ENCODE measurements at regions not wholly inside any gene's neighbourhood (a gene's known extent, or its start where the extent isn't known, plus 50 kb on each side); places are given as distances from the start of the nearest gene placed in this dataset.

DNA sequence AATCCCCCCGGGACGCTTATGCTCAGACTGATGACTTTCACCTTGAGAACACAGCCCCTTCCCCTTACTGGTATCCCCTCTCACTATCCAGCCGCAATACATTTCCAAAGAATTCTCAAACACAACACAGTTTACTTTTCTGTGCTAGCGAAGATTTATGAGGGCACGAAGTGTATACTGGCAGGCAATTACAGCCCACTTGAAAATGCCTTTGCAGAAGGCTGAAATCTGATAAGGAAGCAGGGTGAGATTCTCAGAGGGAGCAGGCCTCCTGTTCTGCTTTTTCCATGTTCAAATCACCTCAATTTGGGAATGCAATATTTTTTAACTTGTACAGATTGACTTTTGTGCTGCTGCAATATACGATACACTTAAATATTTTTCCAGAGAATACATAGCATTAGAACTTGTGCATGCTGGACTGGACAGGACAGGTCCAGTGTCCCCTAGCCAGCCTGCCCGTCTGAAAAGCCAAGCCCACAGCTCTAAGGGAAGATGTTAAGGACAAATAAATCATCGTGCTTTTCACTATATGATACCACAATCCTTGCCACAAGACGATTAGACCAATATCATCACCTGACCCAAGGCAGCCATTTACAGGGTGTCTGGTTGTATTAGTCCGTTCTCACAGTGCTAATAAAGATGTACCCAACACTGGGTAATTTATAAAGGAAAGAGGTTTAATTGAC lies 262.1 kb downstream of the EPHA4 start:
- H2AFZ ChIP-seq (ENCODE audit: low read depth, low read length) = no peak overlapping the region
- H3K27ac ChIP-seq (ENCODE audit: low read length) = no peak overlapping the region

DNA sequence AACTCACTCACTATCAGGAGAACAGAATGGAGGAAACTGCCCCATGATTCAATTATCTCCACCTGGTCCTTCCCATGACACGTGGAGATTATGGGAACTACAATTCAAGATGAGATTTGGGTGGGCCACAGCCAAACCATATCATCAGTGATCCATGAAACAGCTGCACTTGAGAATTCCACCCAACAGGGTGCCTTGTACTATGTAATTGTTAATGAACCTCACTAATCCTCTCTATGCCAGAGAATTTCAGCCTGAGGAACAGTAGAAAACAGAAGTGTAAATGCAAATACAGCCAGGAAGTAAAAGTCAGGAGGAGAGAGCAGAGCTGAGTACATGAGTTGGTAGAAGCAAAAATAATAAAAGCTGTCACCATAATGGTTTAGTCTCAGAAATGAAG lies 261.4 kb downstream of the EPHA4 start:
- Histone ChIP-seq H3K36me3 (ENCODE audit: insufficient read depth, low read length) (no peaks in the 10 kb centered on the region), H3K9ac (ENCODE audit: low read length) (no peak overlapping the region), H3K4me3 (ENCODE audit: low read length) (no peak overlapping the region), H3K9me2 (ENCODE audit: insufficient read depth, low read length) (no peaks in the 10 kb centered on the region), H3K9me3 (ENCODE audit: low read length) (no peaks in the 10 kb centered on the region), H4K20me1 (ENCODE audit: insufficient read depth) (no peaks in the 10 kb centered on the region), H3K4me2 (ENCODE audit: low read length) (no peak overlapping the region), H3K27ac (ENCODE audit: low read length) (no peak overlapping the region), H3K79me2 (replicated peaks; ENCODE audit: insufficient read depth, low read length) (no peaks in the 10 kb centered on the region), H3K27me3 (ENCODE audit: insufficient read depth, low read depth, low read length) (no peaks in the 10 kb centered on the region), H3F3A (ENCODE audit: insufficient read depth, low read length, poor library complexity, severe bottlenecking) (no peaks in the 10 kb centered on the region), H2AFZ (ENCODE audit: low read depth, low read length) (no peak overlapping the region)
- no peak for TF ChIP-seq TAF1 (IDR thresholded peaks at IDR 0.05; ENCODE audit: low read depth)
- no peak for TF ChIP-seq MXI1 (conservative IDR thresholded peaks at IDR 0.05; ENCODE audit: poor library complexity, severe bottlenecking)
- TF ChIP-seq, protein P1, sequence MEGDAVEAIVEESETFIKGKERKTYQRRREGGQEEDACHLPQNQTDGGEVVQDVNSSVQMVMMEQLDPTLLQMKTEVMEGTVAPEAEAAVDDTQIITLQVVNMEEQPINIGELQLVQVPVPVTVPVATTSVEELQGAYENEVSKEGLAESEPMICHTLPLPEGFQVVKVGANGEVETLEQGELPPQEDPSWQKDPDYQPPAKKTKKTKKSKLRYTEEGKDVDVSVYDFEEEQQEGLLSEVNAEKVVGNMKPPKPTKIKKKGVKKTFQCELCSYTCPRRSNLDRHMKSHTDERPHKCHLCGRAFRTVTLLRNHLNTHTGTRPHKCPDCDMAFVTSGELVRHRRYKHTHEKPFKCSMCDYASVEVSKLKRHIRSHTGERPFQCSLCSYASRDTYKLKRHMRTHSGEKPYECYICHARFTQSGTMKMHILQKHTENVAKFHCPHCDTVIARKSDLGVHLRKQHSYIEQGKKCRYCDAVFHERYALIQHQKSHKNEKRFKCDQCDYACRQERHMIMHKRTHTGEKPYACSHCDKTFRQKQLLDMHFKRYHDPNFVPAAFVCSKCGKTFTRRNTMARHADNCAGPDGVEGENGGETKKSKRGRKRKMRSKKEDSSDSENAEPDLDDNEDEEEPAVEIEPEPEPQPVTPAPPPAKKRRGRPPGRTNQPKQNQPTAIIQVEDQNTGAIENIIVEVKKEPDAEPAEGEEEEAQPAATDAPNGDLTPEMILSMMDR (IDR thresholded peaks at IDR 0.05; ENCODE audit: poor library complexity, severe bottlenecking) = no peak
- TF ChIP-seq POLR2AphosphoS5 (IDR thresholded peaks at IDR 0.05) = no peak
- no peak for TF ChIP-seq EP300 (conservative IDR thresholded peaks at IDR 0.05; ENCODE audit: poor library complexity, severe bottlenecking)
- no peak for TF ChIP-seq RAD21 (conservative IDR thresholded peaks at IDR 0.05)
- no peak for TF ChIP-seq EZH2 (IDR thresholded peaks at IDR 0.05; ENCODE audit: borderline replicate concordance, insufficient read depth, low read length, poor library complexity, severe bottlenecking)
- TF ChIP-seq, protein P2, sequence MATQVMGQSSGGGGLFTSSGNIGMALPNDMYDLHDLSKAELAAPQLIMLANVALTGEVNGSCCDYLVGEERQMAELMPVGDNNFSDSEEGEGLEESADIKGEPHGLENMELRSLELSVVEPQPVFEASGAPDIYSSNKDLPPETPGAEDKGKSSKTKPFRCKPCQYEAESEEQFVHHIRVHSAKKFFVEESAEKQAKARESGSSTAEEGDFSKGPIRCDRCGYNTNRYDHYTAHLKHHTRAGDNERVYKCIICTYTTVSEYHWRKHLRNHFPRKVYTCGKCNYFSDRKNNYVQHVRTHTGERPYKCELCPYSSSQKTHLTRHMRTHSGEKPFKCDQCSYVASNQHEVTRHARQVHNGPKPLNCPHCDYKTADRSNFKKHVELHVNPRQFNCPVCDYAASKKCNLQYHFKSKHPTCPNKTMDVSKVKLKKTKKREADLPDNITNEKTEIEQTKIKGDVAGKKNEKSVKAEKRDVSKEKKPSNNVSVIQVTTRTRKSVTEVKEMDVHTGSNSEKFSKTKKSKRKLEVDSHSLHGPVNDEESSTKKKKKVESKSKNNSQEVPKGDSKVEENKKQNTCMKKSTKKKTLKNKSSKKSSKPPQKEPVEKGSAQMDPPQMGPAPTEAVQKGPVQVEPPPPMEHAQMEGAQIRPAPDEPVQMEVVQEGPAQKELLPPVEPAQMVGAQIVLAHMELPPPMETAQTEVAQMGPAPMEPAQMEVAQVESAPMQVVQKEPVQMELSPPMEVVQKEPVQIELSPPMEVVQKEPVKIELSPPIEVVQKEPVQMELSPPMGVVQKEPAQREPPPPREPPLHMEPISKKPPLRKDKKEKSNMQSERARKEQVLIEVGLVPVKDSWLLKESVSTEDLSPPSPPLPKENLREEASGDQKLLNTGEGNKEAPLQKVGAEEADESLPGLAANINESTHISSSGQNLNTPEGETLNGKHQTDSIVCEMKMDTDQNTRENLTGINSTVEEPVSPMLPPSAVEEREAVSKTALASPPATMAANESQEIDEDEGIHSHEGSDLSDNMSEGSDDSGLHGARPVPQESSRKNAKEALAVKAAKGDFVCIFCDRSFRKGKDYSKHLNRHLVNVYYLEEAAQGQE (IDR thresholded peaks at IDR 0.05; ENCODE audit: borderline replicate concordance) = no peak
- no peak for TF ChIP-seq SMC3 (conservative IDR thresholded peaks at IDR 0.05; ENCODE audit: poor library complexity)

More for the DNA sequence above, 262.1 kb downstream of the EPHA4 start:
- Histone ChIP-seq H3K9ac (ENCODE audit: low read length) (no peak overlapping the region), H4K20me1 (ENCODE audit: insufficient read depth) (no peaks in the 10 kb centered on the region), H3K9me3 (ENCODE audit: low read length) (no peaks in the 10 kb centered on the region), H3K9me2 (ENCODE audit: insufficient read depth, low read length) (no peaks in the 10 kb centered on the region), H3F3A (ENCODE audit: insufficient read depth, low read length, poor library complexity, severe bottlenecking) (no peaks in the 10 kb centered on the region), H3K79me2 (replicated peaks; ENCODE audit: insufficient read depth, low read length) (no peaks in the 10 kb centered on the region), H3K27me3 (ENCODE audit: insufficient read depth, low read depth, low read length) (no peaks in the 10 kb centered on the region), H3K4me3 (ENCODE audit: low read length) (no peak overlapping the region), H3K36me3 (ENCODE audit: insufficient read depth, low read length) (no peaks in the 10 kb centered on the region), H3K4me2 (ENCODE audit: low read length) (no peak overlapping the region)
- TF ChIP-seq SMC3 (conservative IDR thresholded peaks at IDR 0.05; ENCODE audit: poor library complexity) (no peak), POLR2AphosphoS5 (IDR thresholded peaks at IDR 0.05) (no peak), TAF1 (IDR thresholded peaks at IDR 0.05; ENCODE audit: low read depth) (no peak), MXI1 (conservative IDR thresholded peaks at IDR 0.05; ENCODE audit: poor library complexity, severe bottlenecking) (no peak), RAD21 (conservative IDR thresholded peaks at IDR 0.05) (no peak), EZH2 (IDR thresholded peaks at IDR 0.05; ENCODE audit: borderline replicate concordance, insufficient read depth, low read length, poor library complexity, severe bottlenecking) (no peak), EP300 (conservative IDR thresholded peaks at IDR 0.05; ENCODE audit: poor library complexity, severe bottlenecking) (no peak)
- TF ChIP-seq, protein P2 (IDR thresholded peaks at IDR 0.05; ENCODE audit: borderline replicate concordance) = no peak
- TF ChIP-seq, protein P1 (IDR thresholded peaks at IDR 0.05; ENCODE audit: poor library complexity, severe bottlenecking) = no peak
